ENCODE measurements at regions not wholly inside any gene's neighbourhood (a gene's known extent, or its start where the extent isn't known, plus 50 kb on each side); places are given as distances from the start of the nearest gene placed in this dataset.
A peak's percentile ranks its signal among the peaks of the same experiment; 100 is the strongest.

GRCh38 chr11:11706028-11706427, 84.2 kb upstream of the GALNT18 start:
- Histone ChIP-seq H4K20me1 (ENCODE audit: control insufficient read depth, extremely low read depth, insufficient read depth, low read length) (no peaks in the 10 kb centered on the region), H3K9me1 (ENCODE audit: control insufficient read depth, extremely low read depth, insufficient read depth, low read length) (no peaks in the 10 kb centered on the region), H3K4me1 (ENCODE audit: control insufficient read depth, extremely low read depth, insufficient read depth, low read length) (peaks cover 10% of the 10 kb centered on the region), H3K4me3 (ENCODE audit: control insufficient read depth in 2 of 3, extremely low read depth in 1 of 3, insufficient read depth in 2 of 3, low read depth in 1 of 3, low read length in 3 of 3) (no peak overlapping the region), H3K79me2 (ENCODE audit: control insufficient read depth, insufficient read depth, low read length) (no peaks in the 10 kb centered on the region), H3K9ac (ENCODE audit: control insufficient read depth, extremely low read depth, insufficient read depth, low read length) (no peak overlapping the region), H2AFZ (ENCODE audit: control insufficient read depth, low read length) (peak overlapping the region; percentile 2), H3K4me2 (ENCODE audit: control insufficient read depth, extremely low read depth, insufficient read depth, low read depth, low read length) (no peak overlapping the region), H3K27me3 (ENCODE audit: control insufficient read depth, extremely low read depth, insufficient read depth, low read length) (no peaks in the 10 kb centered on the region), H3K9me3 (ENCODE audit: control insufficient read depth, low read depth, low read length) (no peaks in the 10 kb centered on the region), H3K27ac (ENCODE audit: control insufficient read depth, insufficient read depth, low read length) (no peak overlapping the region), H3K36me3 (ENCODE audit: control insufficient read depth in 2 of 2, extremely low read depth in 1 of 2, insufficient read depth in 2 of 2, low read length in 2 of 2) (no peaks in the 10 kb centered on the region)
- TF ChIP-seq CTCF (optimal IDR thresholded peaks at IDR 0.05 in 1 of 3, IDR thresholded peaks at IDR 0.05 in 1 of 3, conservative IDR thresholded peaks at IDR 0.05 in 1 of 3; ENCODE audit: extremely low read depth in 1 of 3, insufficient read depth in 2 of 3, low read length in 3 of 3): peak; percentile 16 to 26 (median 22)
- TF ChIP-seq EZH2 (IDR thresholded peaks at IDR 0.05; ENCODE audit: low read length): no peak
- dilution Hi-C loops (cut with MboI; ENCODE audit: extremely low pct_ligation_motif_present, low sequenced_read_pairs): no loop called here
- peak; percentile 21 for DNase-seq (ENCODE audit: low read depth, low spot score)
- FAIRE-seq: peak; percentile 92

GRCh38 chr11:11703885-11704284, 82.1 kb upstream of the GALNT18 start:
- dilution Hi-C loops (cut with MboI; ENCODE audit: extremely low pct_ligation_motif_present, low sequenced_read_pairs): no loop called here
- Histone ChIP-seq H3K4me2 (ENCODE audit: control insufficient read depth, extremely low read depth, insufficient read depth, low read depth, low read length) (no peak overlapping the region), H3K27me3 (ENCODE audit: control insufficient read depth, extremely low read depth, insufficient read depth, low read length) (no peaks in the 10 kb centered on the region), H2AFZ (ENCODE audit: control insufficient read depth, low read length) (no peak overlapping the region), H3K36me3 (ENCODE audit: control insufficient read depth in 2 of 2, extremely low read depth in 1 of 2, insufficient read depth in 2 of 2, low read length in 2 of 2) (no peaks in the 10 kb centered on the region), H3K4me1 (ENCODE audit: control insufficient read depth, extremely low read depth, insufficient read depth, low read length) (peaks cover 10% of the 10 kb centered on the region), H3K4me3 (ENCODE audit: control insufficient read depth in 2 of 3, extremely low read depth in 1 of 3, insufficient read depth in 2 of 3, low read depth in 1 of 3, low read length in 3 of 3) (no peak overlapping the region), H3K9me3 (ENCODE audit: control insufficient read depth, low read depth, low read length) (no peaks in the 10 kb centered on the region), H3K9me1 (ENCODE audit: control insufficient read depth, extremely low read depth, insufficient read depth, low read length) (no peaks in the 10 kb centered on the region), H3K27ac (ENCODE audit: control insufficient read depth, insufficient read depth, low read length) (no peak overlapping the region), H3K9ac (ENCODE audit: control insufficient read depth, extremely low read depth, insufficient read depth, low read length) (no peak overlapping the region), H4K20me1 (ENCODE audit: control insufficient read depth, extremely low read depth, insufficient read depth, low read length) (no peaks in the 10 kb centered on the region), H3K79me2 (ENCODE audit: control insufficient read depth, insufficient read depth, low read length) (no peaks in the 10 kb centered on the region)
- TF ChIP-seq EZH2 (IDR thresholded peaks at IDR 0.05; ENCODE audit: low read length): no peak
- no peak for TF ChIP-seq CTCF (optimal IDR thresholded peaks at IDR 0.05 in 1 of 3, IDR thresholded peaks at IDR 0.05 in 1 of 3, conservative IDR thresholded peaks at IDR 0.05 in 1 of 3; ENCODE audit: extremely low read depth in 1 of 3, insufficient read depth in 2 of 3, low read length in 3 of 3)
- FAIRE-seq: no peak
- DNase-seq (ENCODE audit: low read depth, low spot score): no peak
